A673 (cell line): ENCODE measurements at regions not wholly inside any gene's neighbourhood (a gene's known extent, or its start where the extent isn't known, plus 50 kb on each side); places are given as distances from the start of the nearest gene placed in this dataset.

Experiments used
- BruUV-seq: library from RNA; stranded (reverse); fragments of 400-500 nt; replicated peaks from 2 replicates; lab custom pipeline; 2021; lab: Mats Ljungman, UMichigan
- CTCF ChIA-PET: fragments of 300-600 bp; sonication (Branson Sonifier 250); formaldehyde crosslinking; loops from one replicate; lab custom pipeline; 2022; ENCODE audit warnings: antibody characterized with exemption; lab: Charles Lee
- POLR2A ChIA-PET: fragments of 300-600 bp; sonication (Branson Sonifier 250); formaldehyde crosslinking; loops from one replicate; lab custom pipeline; 2022; ENCODE audit warnings: antibody characterized with exemption; ENCODE audit not compliant: low non-redundant PET; lab: Charles Lee
- DNase-seq: peaks from one replicate; pipeline ENCODE4 v3.0.0-alpha.2; 2015; ENCODE audit warnings: low spot score
- H3K27ac ChIP-seq: fragments of 200-600 bp; sonication (generic); 2 replicates; pipeline ENCODE4 v1.5.1; 2016; ENCODE audit warnings: mixed run types, low read depth, mild to moderate bottlenecking, mixed read lengths, antibody characterized with exemption, low read length; ENCODE audit not compliant: poor library complexity, severe bottlenecking
- H3K27me3 ChIP-seq: fragments of 200-600 bp; sonication (generic); replicated peaks from 2 replicates; pipeline ENCODE4 v1.6.1; 2017; ENCODE audit warnings: mixed run types, low read depth, mild to moderate bottlenecking, mixed read lengths, antibody characterized with exemption, low read length; ENCODE audit not compliant: insufficient read depth, poor library complexity
- H3K36me3 ChIP-seq: fragments of 200-600 bp; sonication (generic); 2 replicates; pipeline ENCODE4 v1.6.1; 2016; ENCODE audit warnings: mixed run types, mild to moderate bottlenecking, mixed read lengths, antibody characterized with exemption, low read length; ENCODE audit not compliant: insufficient read depth, poor library complexity, severe bottlenecking
- H3K4me1 ChIP-seq: fragments of 200-600 bp; sonication (generic); 2 replicates; pipeline ENCODE4 v1.6.1; 2017; ENCODE audit warnings: mixed run types, mild to moderate bottlenecking, mixed read lengths, antibody characterized with exemption, low read length; ENCODE audit not compliant: insufficient read depth, poor library complexity, severe bottlenecking
- H3K4me3 ChIP-seq: fragments of 200-600 bp; sonication (generic); 2 replicates; pipeline ENCODE4 v1.5.1; 2016; ENCODE audit warnings: low read depth, mixed run types, mild to moderate bottlenecking, mixed read lengths, low read length; ENCODE audit not compliant: poor library complexity, severe bottlenecking
- H3K9me3 ChIP-seq: fragments of 200-600 bp; sonication (generic); 2 replicates; pipeline ENCODE4 v1.6.1; 2016; ENCODE audit warnings: mixed run types, low read depth, mild to moderate bottlenecking, mixed read lengths, antibody characterized with exemption, low read length; ENCODE audit not compliant: poor library complexity, severe bottlenecking
- EZH2 ChIP-seq: fragments of 200-600 bp; sonication (generic); IDR thresholded peaks from 2 replicates; pipeline ENCODE4 v1.6.1; 2017; ENCODE audit warnings: borderline replicate concordance, low read depth, mild to moderate bottlenecking, mixed read lengths, antibody characterized with exemption, low read length; ENCODE audit not compliant: poor library complexity, severe bottlenecking
- intact Hi-C: fragments of 100-400 bp; cut with micrococcal nuclease; formaldehyde crosslinking; loops from one replicate; pipeline ENCODE4 v1.10.0; 2022; ENCODE audit not compliant: unreplicated experiment
- TF ChIP-seq, protein P1 (sequence below): fragments of 300-800, 200-600 bp; sonication (generic); conservative IDR thresholded peaks from 2 replicates; pipeline ENCODE4 v1.5.1; 2017; ENCODE audit warnings: low read depth, mild to moderate bottlenecking, antibody characterized with exemption, low read length, moderate library complexity, mixed read lengths

DNA sequence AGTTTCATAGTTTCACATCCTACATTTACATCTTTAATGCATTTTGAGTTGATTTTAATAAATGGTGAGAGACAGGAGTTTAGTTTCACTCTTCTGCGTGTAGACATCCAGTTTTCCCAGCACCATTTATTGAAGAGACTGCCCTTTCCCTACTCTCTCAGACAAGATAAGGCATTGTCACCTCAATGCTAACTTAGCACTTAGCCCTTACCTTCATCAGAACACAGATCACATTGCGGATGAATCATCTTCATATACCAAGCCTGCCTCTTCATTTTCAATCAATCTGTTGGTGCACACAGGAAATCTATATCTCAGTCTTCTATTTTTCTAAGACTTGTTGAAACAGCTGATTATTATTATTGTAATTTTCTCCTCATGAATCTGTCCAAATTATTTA is 396.6 kb upstream of the NBEA start:
- no peak for DNase-seq
- POLR2A ChIA-PET = no interaction called here
- no TSS peak for BruUV-seq
- Histone ChIP-seq H3K27ac (no peak overlapping the region), H3K4me1 (no peaks in the 10 kb centered on the region), H3K4me3 (no peak overlapping the region), H3K27me3 (no peaks in the 10 kb centered on the region), H3K36me3 (no peaks in the 10 kb centered on the region), H3K9me3 (no peaks in the 10 kb centered on the region)
- CTCF ChIA-PET = no interaction called here
- TF ChIP-seq EZH2 = no peak
- TF ChIP-seq, protein P1, sequence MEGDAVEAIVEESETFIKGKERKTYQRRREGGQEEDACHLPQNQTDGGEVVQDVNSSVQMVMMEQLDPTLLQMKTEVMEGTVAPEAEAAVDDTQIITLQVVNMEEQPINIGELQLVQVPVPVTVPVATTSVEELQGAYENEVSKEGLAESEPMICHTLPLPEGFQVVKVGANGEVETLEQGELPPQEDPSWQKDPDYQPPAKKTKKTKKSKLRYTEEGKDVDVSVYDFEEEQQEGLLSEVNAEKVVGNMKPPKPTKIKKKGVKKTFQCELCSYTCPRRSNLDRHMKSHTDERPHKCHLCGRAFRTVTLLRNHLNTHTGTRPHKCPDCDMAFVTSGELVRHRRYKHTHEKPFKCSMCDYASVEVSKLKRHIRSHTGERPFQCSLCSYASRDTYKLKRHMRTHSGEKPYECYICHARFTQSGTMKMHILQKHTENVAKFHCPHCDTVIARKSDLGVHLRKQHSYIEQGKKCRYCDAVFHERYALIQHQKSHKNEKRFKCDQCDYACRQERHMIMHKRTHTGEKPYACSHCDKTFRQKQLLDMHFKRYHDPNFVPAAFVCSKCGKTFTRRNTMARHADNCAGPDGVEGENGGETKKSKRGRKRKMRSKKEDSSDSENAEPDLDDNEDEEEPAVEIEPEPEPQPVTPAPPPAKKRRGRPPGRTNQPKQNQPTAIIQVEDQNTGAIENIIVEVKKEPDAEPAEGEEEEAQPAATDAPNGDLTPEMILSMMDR = no peak
- intact Hi-C loops = no loop called here

DNA sequence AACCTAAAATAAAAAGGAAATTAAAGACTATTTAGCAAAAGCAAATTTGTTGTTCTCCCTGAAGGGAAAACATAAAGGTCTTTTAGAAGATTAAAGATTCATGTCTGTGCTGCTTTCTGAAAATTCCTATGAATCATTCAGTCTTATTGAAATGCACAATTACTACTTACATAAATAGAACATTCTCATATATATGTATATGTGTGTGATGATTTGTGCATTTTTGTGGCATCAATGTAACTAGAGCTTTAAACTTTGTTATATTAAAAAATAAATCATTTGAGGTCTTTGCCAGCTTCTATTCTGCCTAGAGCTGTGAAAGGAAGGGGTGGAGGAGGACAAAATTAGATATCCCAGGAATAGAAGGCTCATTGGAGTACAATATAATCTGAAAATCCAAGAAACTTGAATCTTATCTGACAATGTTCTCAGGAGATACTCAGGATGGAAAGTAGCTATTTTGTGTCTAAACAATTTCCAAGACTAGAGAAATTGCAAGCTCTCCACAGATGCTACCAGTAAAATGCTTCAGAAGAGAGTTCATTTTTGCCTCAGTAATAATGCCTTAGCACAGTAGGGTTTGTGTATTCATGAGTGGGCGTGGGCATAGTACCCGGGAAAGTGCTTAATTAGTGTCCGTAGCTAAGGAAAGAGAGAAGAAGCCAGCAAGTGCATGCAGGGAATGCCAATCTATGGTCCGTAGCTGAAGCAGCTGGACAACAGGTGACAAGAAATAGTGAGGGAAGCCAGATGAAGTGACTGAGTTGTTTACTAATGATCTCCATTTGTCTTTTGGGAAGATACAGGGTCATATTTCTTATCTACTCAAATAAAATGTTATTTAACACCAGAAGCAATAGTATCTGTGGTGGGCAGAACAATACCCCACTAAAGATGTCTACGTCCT is 395.5 kb upstream of the NBEA start:
- H3K36me3 ChIP-seq = no peaks in the 10 kb centered on the region
- H3K27me3 ChIP-seq = no peaks in the 10 kb centered on the region
- no peaks in the 10 kb centered on the region for H3K9me3 ChIP-seq
- ChIA-PET POLR2A (no interaction called here), CTCF (no interaction called here)
- intact Hi-C loops = no loop called here
- no peak for DNase-seq
- BruUV-seq = no TSS peak
- no peak overlapping the region for H3K4me3 ChIP-seq
- TF ChIP-seq, protein P1 = no peak
- TF ChIP-seq EZH2 = no peak
- no peak overlapping the region for H3K27ac ChIP-seq
- H3K4me1 ChIP-seq = no peaks in the 10 kb centered on the region

DNA sequence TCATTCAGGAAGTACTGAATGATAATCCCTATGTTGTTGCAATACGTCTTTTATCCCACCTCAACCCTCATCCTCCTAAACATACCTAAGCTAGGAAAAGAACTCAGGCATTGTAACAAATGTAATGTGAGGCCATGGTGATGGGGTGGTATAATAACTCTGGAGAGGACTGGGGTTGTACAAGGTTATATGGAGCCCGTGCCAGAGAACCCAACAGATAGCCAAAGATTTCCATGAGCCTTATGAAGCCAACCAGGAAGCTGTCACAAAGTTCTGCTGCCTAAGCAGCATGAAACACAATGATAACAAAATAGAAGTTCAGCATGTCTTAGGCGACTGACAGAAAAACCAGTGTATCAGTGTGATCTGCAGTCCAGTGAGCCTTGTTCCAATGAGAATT is 394.1 kb upstream of the NBEA start:
- TF ChIP-seq, protein P1 = no peak
- ChIA-PET CTCF (no interaction called here), POLR2A (no interaction called here)
- BruUV-seq = no TSS peak
- no peak for DNase-seq
- intact Hi-C loops = no loop called here
- Histone ChIP-seq H3K9me3 (no peaks in the 10 kb centered on the region), H3K4me1 (no peaks in the 10 kb centered on the region), H3K27me3 (no peaks in the 10 kb centered on the region), H3K27ac (no peak overlapping the region), H3K36me3 (no peaks in the 10 kb centered on the region), H3K4me3 (no peak overlapping the region)
